Motor neuron (in vitro differentiated cells): ENCODE measurements at regions not wholly inside any gene's neighbourhood (a gene's known extent, or its start where the extent isn't known, plus 50 kb on each side); places are given as distances from the start of the nearest gene placed in this dataset.

Source experiments
- ATAC-seq, 8 experiments: fragments of 200-7000 bp; cut with Tn5 transposase; replicated peaks in 6 of 8; 2 replicates each; pipeline ENCODE4 v1.8.0; 2021; ENCODE audit warnings: mild to moderate bottlenecking in 8 of 8, moderate library complexity in 8 of 8
- H3K27ac ChIP-seq, 2 donors: fragments of 250-450 bp; sonication (Bioruptor Pico); 2 replicates each; pipeline ENCODE4 v1.9.0; 2021; ENCODE audit warnings: antibody characterized with exemption in 2 of 2, mild to moderate bottlenecking in 2 of 2, moderate library complexity in 1 of 2
- H3K4me1 ChIP-seq, 2 donors: fragments of 250-450 bp; sonication (Bioruptor Pico); replicated peaks in 1 of 2; 2 replicates each; pipeline ENCODE4 v1.6.1; 2021; ENCODE audit warnings: antibody characterized with exemption in 2 of 2, mild to moderate bottlenecking in 2 of 2, moderate library complexity in 1 of 2
- H3K4me3 ChIP-seq, 5 donors: fragments of 250-450 bp; sonication (Bioruptor Pico); 2 replicates each; pipeline ENCODE4 v1.9.0; 2021; ENCODE audit warnings: antibody characterized with exemption in 5 of 5, mild to moderate bottlenecking in 5 of 5, moderate library complexity in 4 of 5
- WGBS, 10 experiments: fragments of 450-650 bp; shearing (Covaris generic); methylation state at CpG; one replicate each; pipeline ENCODE4 v1.0.0; 2022; 5-methylcytosine and 5-hydroxymethylcytosine counted together
- in situ Hi-C, 9 experiments: fragments of 400-800 bp; cut with MboI; loops; one replicate each; pipeline ENCODE4 v1.15.0; 2021; ENCODE audit warnings: low sequenced_read_pairs in 9 of 9, low pct_unique_long_range_greater_than_20kb in 2 of 9; ENCODE audit not compliant: unreplicated experiment in 9 of 9

- no peak for ATAC-seq
- H3K4me1 ChIP-seq = no peaks in the 10 kb centered on the region
- no peak overlapping the region for H3K27ac ChIP-seq
- 13 to 100% (median 89%) methylated on average over 1 to 3 of the region's 7 CpGs; no CpG with 5 or more reads in 5 of the 10 experiments for WGBS, 10 experiments
- H3K4me3 ChIP-seq = no peak overlapping the region
- in situ Hi-C loops = no loop called here
Observed at GRCh38 chr5:164934039-164934438, 1428.6 kb downstream of the MAT2B start.

- 20 to 80% (median 61%) methylated on average over 1 to 5 of the region's 7 CpGs; no CpG with 5 or more reads in 4 of the 10 experiments for WGBS, 10 experiments
- in situ Hi-C loops = no loop called here
- ATAC-seq = no peak
- H3K4me1 ChIP-seq = no peaks in the 10 kb centered on the region
- H3K27ac ChIP-seq = no peak overlapping the region
- no peak overlapping the region for H3K4me3 ChIP-seq
Observed at GRCh38 chr5:164934561-164934960, 1429.1 kb downstream of the MAT2B start.

- Histone ChIP-seq H3K4me3 (no peak overlapping the region), H3K27ac (no peak overlapping the region), H3K4me1 (peaks cover 0 to 8% of the 10 kb centered on the region in 2 donors)
- WGBS, 10 experiments = 10 to 92% (median 73%) methylated on average over 2 to 4 of the region's 4 CpGs
- in situ Hi-C loops = no loop called here
- peak in 1 of 8 experiments; percentile 43 for ATAC-seq
Observed at GRCh38 chr5:164941132-164941531, 1435.7 kb downstream of the MAT2B start.

- WGBS, 10 experiments = 0 to 100% (median 76%) methylated on average over 1 to 3 of the region's 3 CpGs; no CpG with 5 or more reads in 3 of the 10 experiments
- no peak overlapping the region for H3K4me3 ChIP-seq
- no peak for ATAC-seq
- in situ Hi-C loops = no loop called here
- H3K27ac ChIP-seq = no peak overlapping the region
- no peaks in the 10 kb centered on the region for H3K4me1 ChIP-seq
Observed at GRCh38 chr5:164950927-164951326, 1445.5 kb downstream of the MAT2B start.

GRCh38 chr5:164951570-164951969, 1446.2 kb downstream of the MAT2B start:
- 0 to 93% (median 67%) methylated on average over 1 to 2 of the region's 2 CpGs; no CpG with 5 or more reads in 1 of the 10 experiments for WGBS, 10 experiments
- no peak overlapping the region for H3K27ac ChIP-seq
- no peaks in the 10 kb centered on the region for H3K4me1 ChIP-seq
- in situ Hi-C loops = no loop called here
- ATAC-seq = peak in 4 of 8 experiments; percentile 29 to 88 (median 80)
- H3K4me3 ChIP-seq = no peak overlapping the region

- Histone ChIP-seq H3K4me1 (peaks cover 0 to 5% of the 10 kb centered on the region in 2 donors), H3K4me3 (no peak overlapping the region), H3K27ac (no peak overlapping the region)
- WGBS, 10 experiments = 39 to 98% (median 91%) methylated on average over 2 to 5 of the region's 5 CpGs
- no peak for ATAC-seq
- in situ Hi-C loops = no loop called here
Observed at GRCh38 chr5:164958688-164959087, 1453.3 kb downstream of the MAT2B start.

- ATAC-seq = no peak
- WGBS, 10 experiments = 6 to 89% (median 64%) methylated on average over 2 to 4 of the region's 4 CpGs; no CpG with 5 or more reads in 1 of the 10 experiments
- Histone ChIP-seq H3K4me1 (peaks cover 0 to 5% of the 10 kb centered on the region in 2 donors), H3K27ac (no peak overlapping the region), H3K4me3 (no peak overlapping the region)
- in situ Hi-C loops = no loop called here
Observed at GRCh38 chr5:164959761-164960160, 1454.3 kb downstream of the MAT2B start.

- in situ Hi-C loops = no loop called here
- Histone ChIP-seq H3K27ac (no peak overlapping the region), H3K4me3 (no peak overlapping the region), H3K4me1 (peaks cover 0 to 5% of the 10 kb centered on the region in 2 donors)
- ATAC-seq = peak in 7 of 8 experiments; percentile 45 to 90 (median 62)
- 0 to 88% (median 67%) methylated on average over 1 to 2 of the region's 2 CpGs; no CpG with 5 or more reads in 1 of the 10 experiments for WGBS, 10 experiments
Observed at GRCh38 chr5:164962329-164962961, 1457.0 kb downstream of the MAT2B start.

- in situ Hi-C loops = no loop called here
- Histone ChIP-seq H3K27ac (no peak overlapping the region), H3K4me1 (peaks cover 0 to 5% of the 10 kb centered on the region in 2 donors), H3K4me3 (no peak overlapping the region)
- ATAC-seq = no peak
- WGBS, 10 experiments = 8 to 100% (median 84%) methylated on average over 1 to 4 of the region's 4 CpGs; no CpG with 5 or more reads in 1 of the 10 experiments
Observed at GRCh38 chr5:164966611-164967010, 1461.2 kb downstream of the MAT2B start.

- WGBS, 10 experiments = 0 to 100% (median 100%) methylated on average over 1 of the region's 1 CpG; no CpG with 5 or more reads in 1 of the 10 experiments
- H3K27ac ChIP-seq = no peak overlapping the region
- H3K4me3 ChIP-seq = no peak overlapping the region
- in situ Hi-C loops = no loop called here
- peaks cover 0 to under 1% of the 10 kb centered on the region in 2 donors for H3K4me1 ChIP-seq
- no peak for ATAC-seq
Observed at GRCh38 chr5:164967354-164967753, 1461.9 kb downstream of the MAT2B start.

GRCh38 chr5:164972973-164973372, 1467.6 kb downstream of the MAT2B start:
- Histone ChIP-seq H3K27ac (no peak overlapping the region), H3K4me1 (no peaks in the 10 kb centered on the region), H3K4me3 (no peak overlapping the region)
- in situ Hi-C loops = no loop called here
- 0 to 80% (median 29%) methylated on average over 1 of the region's 1 CpG; no CpG with 5 or more reads in 4 of the 10 experiments for WGBS, 10 experiments
- no peak for ATAC-seq

GRCh38 chr5:164975986-164976385, 1470.6 kb downstream of the MAT2B start:
- WGBS, 10 experiments = 0 to 75% (median 8%) methylated on average over 1 to 2 of the region's 2 CpGs; no CpG with 5 or more reads in 4 of the 10 experiments
- ATAC-seq = peak in 2 of 8 experiments; percentile 74 to 91
- no peak overlapping the region for H3K4me3 ChIP-seq
- no peak overlapping the region for H3K27ac ChIP-seq
- in situ Hi-C loops = loop anchor here in 1 of 9 experiments (25.0 kb wide), 1 partner anchor 236 kb away; no protein-coding TSS in a partner anchor
- no peaks in the 10 kb centered on the region for H3K4me1 ChIP-seq

- H3K4me1 ChIP-seq = peaks cover 0 to 8% of the 10 kb centered on the region in 2 donors
- 5 to 100% (median 88%) methylated on average over 1 to 2 of the region's 2 CpGs for WGBS, 10 experiments
- in situ Hi-C loops = loop anchor here in 1 of 9 experiments (25.0 kb wide), 1 partner anchor 232 kb away; no protein-coding TSS in a partner anchor
- ATAC-seq = no peak
- H3K27ac ChIP-seq = no peak overlapping the region
- no peak overlapping the region for H3K4me3 ChIP-seq
Observed at GRCh38 chr5:164980480-164980879, 1475.1 kb downstream of the MAT2B start.

GRCh38 chr5:164998142-164998541, 1492.7 kb downstream of the MAT2B start:
- Histone ChIP-seq H3K27ac (no peak overlapping the region), H3K4me1 (peaks cover 0 to 4% of the 10 kb centered on the region in 2 donors), H3K4me3 (no peak overlapping the region)
- in situ Hi-C loops = loop anchor here in 1 of 9 experiments (25.0 kb wide), 1 partner anchor 214 kb away; no protein-coding TSS in a partner anchor
- no peak for ATAC-seq
